MM.1S (cell line): ENCODE measurements at regions not wholly inside any gene's neighbourhood (a gene's known extent, or its start where the extent isn't known, plus 50 kb on each side); places are given as distances from the start of the nearest gene placed in this dataset.

Experiments used
- DNase-seq: peaks from one replicate; pipeline ENCODE4 v3.0.0-alpha.2; 2015
- H2AFZ ChIP-seq: fragments of 300-600 bp; sonication (generic); 2 replicates; pipeline ENCODE4 v1.6.0; 2016; ENCODE audit warnings: antibody characterized with exemption, low read length
- H3F3A ChIP-seq: fragments of 300-600 bp; sonication (generic); 2 replicates; pipeline ENCODE4 v1.6.1; 2016; ENCODE audit warnings: mild to moderate bottlenecking, antibody characterized with exemption, low read length, moderate library complexity, mixed read lengths; ENCODE audit not compliant: insufficient read depth
- H3K27ac ChIP-seq: fragments of 300-600 bp; sonication (generic); 2 replicates; pipeline ENCODE4 v1.5.1; 2016; ENCODE audit warnings: mild to moderate bottlenecking, low read length
- H3K27me3 ChIP-seq: fragments of 300-600 bp; sonication (generic); replicated peaks from 2 replicates; pipeline ENCODE4 v1.6.0; 2016; ENCODE audit warnings: low read length; ENCODE audit not compliant: insufficient read depth
- H3K36me3 ChIP-seq: fragments of 300-600 bp; sonication (generic); replicated peaks from 2 replicates; pipeline ENCODE4 v1.6.1; 2016; ENCODE audit warnings: mild to moderate bottlenecking, low read length, mixed read lengths; ENCODE audit not compliant: insufficient read depth
- H3K4me1 ChIP-seq: fragments of 300-600 bp; sonication (generic); 2 replicates; pipeline ENCODE4 v1.6.1; 2016; ENCODE audit warnings: low read length, mixed read lengths
- H3K4me2 ChIP-seq: fragments of 300-600 bp; sonication (generic); 2 replicates; pipeline ENCODE4 v1.6.0; 2016; ENCODE audit warnings: low read depth, low read length
- H3K4me3 ChIP-seq: fragments of 300-600 bp; sonication (generic); 2 replicates; pipeline ENCODE4 v1.5.1; 2016; ENCODE audit warnings: low read length, mixed read lengths
- H3K79me2 ChIP-seq: fragments of 300-600 bp; sonication (generic); 2 replicates; pipeline ENCODE4 v1.6.1; 2016; ENCODE audit warnings: mixed run types, low read length, mixed read lengths
- H3K9ac ChIP-seq: fragments of 300-600 bp; sonication (generic); 2 replicates; pipeline ENCODE4 v1.6.1; 2016; ENCODE audit warnings: low read length, mixed read lengths
- H3K9me2 ChIP-seq: fragments of 300-600 bp; sonication (generic); replicated peaks from 2 replicates; pipeline ENCODE4 v1.6.1; 2016; ENCODE audit warnings: mild to moderate bottlenecking, low read length, mixed read lengths; ENCODE audit not compliant: insufficient read depth
- H3K9me3 ChIP-seq: fragments of 300-600 bp; sonication (generic); replicated peaks from 2 replicates; pipeline ENCODE4 v1.6.1; 2016; ENCODE audit warnings: mild to moderate bottlenecking, low read length, mixed read lengths; ENCODE audit not compliant: insufficient read depth
- H4K20me1 ChIP-seq: fragments of 300-600 bp; sonication (generic); 2 replicates; pipeline ENCODE4 v1.6.1; 2016; ENCODE audit warnings: mild to moderate bottlenecking, low read length, moderate library complexity, mixed read lengths; ENCODE audit not compliant: insufficient read depth
- EZH2 ChIP-seq: fragments of 300-600 bp; sonication (generic); optimal IDR thresholded peaks from 2 replicates; pipeline ENCODE3; 2017; ENCODE audit warnings: low read depth, mild to moderate bottlenecking, antibody characterized with exemption, low read length, mixed read lengths
- EZH2phosphoT487 ChIP-seq: fragments of 300-600 bp; sonication (generic); IDR thresholded peaks from 2 replicates; pipeline ENCODE4 v1.6.1; 2018; ENCODE audit warnings: antibody characterized with exemption, low read length
- TF ChIP-seq, protein P1 (sequence below): fragments of 300-600 bp; sonication (generic); IDR thresholded peaks from 2 replicates; pipeline ENCODE4 v1.5.1; 2016; ENCODE audit warnings: antibody characterized with exemption, low read length, mixed read lengths

DNA sequence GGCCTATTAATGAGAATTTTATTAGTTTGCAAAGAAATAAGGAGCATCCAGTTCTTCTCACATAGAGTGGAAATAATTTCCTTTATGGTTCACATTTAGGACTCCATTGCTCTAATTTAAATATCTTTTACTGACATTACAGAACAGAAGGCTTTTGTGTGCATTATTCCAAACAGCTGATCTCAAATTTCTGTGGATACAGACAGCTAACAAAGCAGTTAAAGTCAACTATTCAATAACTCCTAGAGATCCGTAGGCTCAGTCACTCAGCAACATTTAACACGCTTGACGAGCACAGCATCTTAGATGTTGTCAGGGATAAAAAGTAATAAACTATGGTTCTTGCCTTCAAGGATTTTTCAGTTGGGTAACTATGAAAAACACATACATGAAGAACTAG is 305.8 kb upstream of the SYNCRIP start:
- no peaks in the 10 kb centered on the region for H3K9me2 ChIP-seq
- no peaks in the 10 kb centered on the region for H3K27me3 ChIP-seq
- no peaks in the 10 kb centered on the region for H3K36me3 ChIP-seq
- H3K4me1 ChIP-seq = no peaks in the 10 kb centered on the region
- H3F3A ChIP-seq = no peaks in the 10 kb centered on the region
- H4K20me1 ChIP-seq = no peaks in the 10 kb centered on the region
- H2AFZ ChIP-seq = no peak overlapping the region
- H3K9ac ChIP-seq = no peak overlapping the region
- no peak for DNase-seq
- no peak overlapping the region for H3K4me3 ChIP-seq
- no peak overlapping the region for H3K27ac ChIP-seq
- H3K79me2 ChIP-seq = no peaks in the 10 kb centered on the region
- H3K9me3 ChIP-seq = no peaks in the 10 kb centered on the region
- no peak overlapping the region for H3K4me2 ChIP-seq
- TF ChIP-seq EZH2 = no peak
- no peak for TF ChIP-seq EZH2phosphoT487
- TF ChIP-seq, protein P1, sequence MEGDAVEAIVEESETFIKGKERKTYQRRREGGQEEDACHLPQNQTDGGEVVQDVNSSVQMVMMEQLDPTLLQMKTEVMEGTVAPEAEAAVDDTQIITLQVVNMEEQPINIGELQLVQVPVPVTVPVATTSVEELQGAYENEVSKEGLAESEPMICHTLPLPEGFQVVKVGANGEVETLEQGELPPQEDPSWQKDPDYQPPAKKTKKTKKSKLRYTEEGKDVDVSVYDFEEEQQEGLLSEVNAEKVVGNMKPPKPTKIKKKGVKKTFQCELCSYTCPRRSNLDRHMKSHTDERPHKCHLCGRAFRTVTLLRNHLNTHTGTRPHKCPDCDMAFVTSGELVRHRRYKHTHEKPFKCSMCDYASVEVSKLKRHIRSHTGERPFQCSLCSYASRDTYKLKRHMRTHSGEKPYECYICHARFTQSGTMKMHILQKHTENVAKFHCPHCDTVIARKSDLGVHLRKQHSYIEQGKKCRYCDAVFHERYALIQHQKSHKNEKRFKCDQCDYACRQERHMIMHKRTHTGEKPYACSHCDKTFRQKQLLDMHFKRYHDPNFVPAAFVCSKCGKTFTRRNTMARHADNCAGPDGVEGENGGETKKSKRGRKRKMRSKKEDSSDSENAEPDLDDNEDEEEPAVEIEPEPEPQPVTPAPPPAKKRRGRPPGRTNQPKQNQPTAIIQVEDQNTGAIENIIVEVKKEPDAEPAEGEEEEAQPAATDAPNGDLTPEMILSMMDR = no peak

DNA sequence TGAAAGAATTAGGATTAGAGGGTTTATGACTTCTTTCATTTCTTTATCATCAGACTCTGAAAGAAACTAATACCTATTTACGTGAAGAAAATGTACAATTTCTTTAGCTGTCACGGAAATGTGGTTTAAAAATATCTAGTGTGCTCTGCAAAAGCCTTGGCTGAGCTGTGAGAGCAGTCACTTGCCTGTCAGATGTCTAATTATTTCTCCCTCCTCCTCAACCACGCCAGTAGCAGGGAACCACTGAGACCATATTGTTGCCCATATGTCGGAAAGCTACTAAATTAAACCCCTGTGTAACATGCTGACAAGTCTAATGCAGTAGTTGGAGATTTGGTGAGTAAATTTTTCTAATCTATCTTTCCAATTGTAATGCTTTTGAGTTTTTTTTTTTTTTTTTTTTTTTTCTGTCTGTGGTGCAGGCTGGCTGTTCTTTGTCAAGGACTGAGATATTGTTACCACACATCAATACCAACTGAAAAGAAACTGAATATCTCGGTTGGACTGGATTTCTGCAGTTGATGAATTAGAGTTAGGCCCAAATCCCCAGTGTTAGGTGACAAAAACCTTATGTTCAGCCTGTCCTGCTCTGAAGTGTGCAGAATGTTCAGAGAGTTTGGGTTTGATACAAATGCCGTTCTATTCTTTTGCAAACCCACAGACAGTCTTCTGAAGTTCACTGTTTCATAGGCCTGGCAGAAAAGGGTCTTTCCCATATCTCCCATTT is 302.9 kb upstream of the SYNCRIP start:
- TF ChIP-seq EZH2 (no peak), EZH2phosphoT487 (no peak)
- TF ChIP-seq, protein P1 = no peak
- Histone ChIP-seq H3K27me3 (no peaks in the 10 kb centered on the region), H3K4me1 (no peaks in the 10 kb centered on the region), H2AFZ (no peak overlapping the region), H4K20me1 (no peaks in the 10 kb centered on the region), H3F3A (no peaks in the 10 kb centered on the region), H3K9ac (no peak overlapping the region), H3K9me2 (no peaks in the 10 kb centered on the region), H3K4me3 (no peak overlapping the region), H3K36me3 (no peaks in the 10 kb centered on the region), H3K79me2 (no peaks in the 10 kb centered on the region), H3K4me2 (no peak overlapping the region), H3K9me3 (no peaks in the 10 kb centered on the region), H3K27ac (no peak overlapping the region)
- DNase-seq = no peak

DNA sequence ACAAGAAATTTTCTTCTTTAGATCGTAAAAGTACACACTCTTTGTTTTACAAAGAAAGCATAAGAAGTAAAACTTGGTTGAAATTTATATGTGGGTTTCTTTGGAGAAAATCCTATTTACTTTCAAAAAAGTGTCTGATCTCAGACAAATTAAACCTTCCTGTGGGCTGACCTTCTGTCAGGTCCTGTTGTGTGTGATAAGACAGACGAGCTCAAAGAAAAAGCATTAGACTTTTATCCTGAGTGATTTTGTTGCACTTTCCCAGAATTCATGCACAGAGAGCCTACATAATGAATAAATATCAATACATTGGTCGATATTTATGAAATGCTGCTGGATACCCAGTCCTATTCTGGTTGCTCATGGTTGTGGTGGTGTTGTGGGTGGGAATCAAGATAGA is 302.1 kb upstream of the SYNCRIP start:
- Histone ChIP-seq H3K27me3 (no peaks in the 10 kb centered on the region), H3K36me3 (no peaks in the 10 kb centered on the region), H3K27ac (no peak overlapping the region), H3K79me2 (no peaks in the 10 kb centered on the region), H4K20me1 (no peaks in the 10 kb centered on the region), H3K9me3 (no peaks in the 10 kb centered on the region), H3F3A (no peaks in the 10 kb centered on the region), H3K4me1 (no peaks in the 10 kb centered on the region), H2AFZ (no peak overlapping the region), H3K4me2 (no peak overlapping the region), H3K9me2 (no peaks in the 10 kb centered on the region), H3K9ac (no peak overlapping the region), H3K4me3 (no peak overlapping the region)
- no peak for TF ChIP-seq EZH2phosphoT487
- TF ChIP-seq, protein P1 = no peak
- TF ChIP-seq EZH2 = no peak
- no peak for DNase-seq
